HFFc6 (cell line): ENCODE measurements at regions not wholly inside any gene's neighbourhood (a gene's known extent, or its start where the extent isn't known, plus 50 kb on each side); places are given as distances from the start of the nearest gene placed in this dataset.

Experiments used
- DNase-seq: peaks from one replicate; pipeline ENCODE4 v3.0.0-alpha.2; 2018
- H3K27ac Mint-ChIP-seq: 2 replicates; pipeline ENCODE4 v1.8.0; 2020; ENCODE audit warnings: mild to moderate bottlenecking, mixed read lengths
- H3K27me3 Mint-ChIP-seq: 2 replicates; pipeline ENCODE4 v1.8.0; 2021; ENCODE audit warnings: mild to moderate bottlenecking, moderate library complexity, mixed read lengths; ENCODE audit not compliant: insufficient read depth
- H3K36me3 Mint-ChIP-seq: 2 replicates; pipeline ENCODE4 v1.8.0; 2021; ENCODE audit warnings: low read depth, mixed read lengths
- H3K4me1 Mint-ChIP-seq: 2 replicates; pipeline ENCODE4 v1.8.0; 2020; ENCODE audit warnings: low read depth, mixed read lengths
- H3K4me3 Mint-ChIP-seq: 2 replicates; pipeline ENCODE4 v1.8.0; 2020; ENCODE audit warnings: mild to moderate bottlenecking, moderate library complexity, mixed read lengths
- H3K9me3 Mint-ChIP-seq: 2 replicates; pipeline ENCODE4 v1.8.0; 2020; ENCODE audit warnings: mild to moderate bottlenecking, mixed read lengths
- CTCF ChIP-seq: fragments of 200-600 bp; sonication (generic); IDR thresholded peaks from 2 replicates; pipeline ENCODE4 v1.5.0; 2021; ENCODE audit warnings: antibody characterized with exemption, mild to moderate bottlenecking

DNA sequence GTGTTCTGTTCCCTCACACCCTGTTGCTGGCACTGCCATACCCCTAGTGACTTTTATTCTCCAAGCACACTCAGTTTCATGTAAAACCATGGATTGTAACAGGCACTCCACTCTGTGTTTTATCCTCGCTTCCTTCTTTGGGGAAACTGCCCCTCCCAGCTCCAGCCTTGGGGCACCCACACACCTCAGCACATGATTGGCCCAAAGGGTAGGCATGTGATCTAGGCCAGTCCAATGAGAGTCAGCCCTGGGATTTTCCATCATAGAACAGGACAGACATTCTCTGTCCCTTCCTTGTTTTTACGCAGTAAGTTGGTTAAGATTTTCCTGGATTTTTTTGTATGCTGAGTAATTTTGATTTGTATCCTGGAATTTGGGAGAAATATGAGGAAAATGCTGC is 115.4 kb downstream of the C16orf95 start:
- H3K27me3 Mint-ChIP-seq = peaks cover 1% of the 10 kb centered on the region
- no peak for DNase-seq
- H3K4me1 Mint-ChIP-seq = peaks cover 64% of the 10 kb centered on the region
- H3K4me3 Mint-ChIP-seq = 0 out of 2 replicates have a peak overlapping the region, but pooled peaks have one; percentile 17
- H3K36me3 Mint-ChIP-seq = peaks cover 4% of the 10 kb centered on the region
- H3K9me3 Mint-ChIP-seq = no peaks in the 10 kb centered on the region
- no peak for TF ChIP-seq CTCF
- peak overlapping the region; percentile 74 for H3K27ac Mint-ChIP-seq

DNA sequence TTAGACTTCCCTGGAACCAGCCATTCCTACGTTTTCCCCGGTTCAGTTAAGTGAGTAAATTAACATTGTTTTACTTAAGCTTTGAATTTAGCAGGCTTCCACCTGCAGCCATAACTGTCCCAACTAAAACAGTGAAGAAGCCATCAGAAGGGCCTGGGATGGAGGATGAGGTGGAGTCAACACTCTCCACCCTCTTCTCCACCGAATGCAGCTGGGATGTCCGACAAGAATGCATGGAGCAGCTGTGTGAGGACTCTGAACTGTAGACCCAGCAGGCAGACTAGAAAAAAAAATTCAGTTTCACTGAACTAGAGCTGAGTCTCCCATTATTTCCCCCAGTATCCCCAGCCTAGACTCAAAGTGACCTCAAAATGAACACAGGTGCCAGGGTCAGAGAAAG is 114.8 kb downstream of the C16orf95 start:
- H3K27ac Mint-ChIP-seq = no peak overlapping the region; the same call in 1 of the 2 replicates
- H3K36me3 Mint-ChIP-seq = peaks cover 4% of the 10 kb centered on the region
- TF ChIP-seq CTCF = no peak
- H3K9me3 Mint-ChIP-seq = no peaks in the 10 kb centered on the region
- DNase-seq = peak; percentile 10
- peaks cover 70% of the 10 kb centered on the region for H3K4me1 Mint-ChIP-seq
- no peak overlapping the region for H3K4me3 Mint-ChIP-seq
- H3K27me3 Mint-ChIP-seq = peaks cover 1% of the 10 kb centered on the region

- H3K9me3 Mint-ChIP-seq = no peaks in the 10 kb centered on the region
- H3K4me1 Mint-ChIP-seq = peaks cover 78% of the 10 kb centered on the region
- peak overlapping the region; percentile 58 for H3K4me3 Mint-ChIP-seq
- H3K27me3 Mint-ChIP-seq = peaks cover 1% of the 10 kb centered on the region
- H3K36me3 Mint-ChIP-seq = peaks cover 4% of the 10 kb centered on the region
- DNase-seq = peak; percentile 68
- TF ChIP-seq CTCF = peak; percentile 90
- peak overlapping the region; percentile 73 for H3K27ac Mint-ChIP-seq
These were observed 114.0 kb downstream of the C16orf95 start for GRCh38 chr16:87203060-87203656.

GRCh38 chr16:87206646-87207451 is 110.3 kb downstream of the C16orf95 start:
- H3K9me3 Mint-ChIP-seq = no peaks in the 10 kb centered on the region
- no peak for TF ChIP-seq CTCF
- H3K4me3 Mint-ChIP-seq = peak overlapping the region; percentile 83
- peaks cover under 1% of the 10 kb centered on the region; the same call in 1 of the 2 replicates for H3K36me3 Mint-ChIP-seq
- no peaks in the 10 kb centered on the region for H3K27me3 Mint-ChIP-seq
- H3K4me1 Mint-ChIP-seq = peaks cover 60% of the 10 kb centered on the region
- H3K27ac Mint-ChIP-seq = peak overlapping the region; percentile 97
- DNase-seq = peak; percentile 73

- DNase-seq = peak; percentile 87
- H3K36me3 Mint-ChIP-seq = no peaks in the 10 kb centered on the region
- H3K9me3 Mint-ChIP-seq = no peaks in the 10 kb centered on the region
- H3K4me3 Mint-ChIP-seq = peak overlapping the region; percentile 83
- TF ChIP-seq CTCF = no peak
- H3K27me3 Mint-ChIP-seq = no peaks in the 10 kb centered on the region
- peak overlapping the region; percentile 97 for H3K27ac Mint-ChIP-seq
- peaks cover 53% of the 10 kb centered on the region for H3K4me1 Mint-ChIP-seq
These were observed 109.7 kb downstream of the C16orf95 start for GRCh38 chr16:87207509-87207908.
